GM21367 (cell line): ENCODE measurements at regions not wholly inside any gene's neighbourhood (a gene's known extent, or its start where the extent isn't known, plus 50 kb on each side); places are given as distances from the start of the nearest gene placed in this dataset.

Experiments
- ATAC-seq: cut with Tn5 transposase; IDR thresholded peaks from one replicate; pipeline ENCODE4 v1.9.1; 2021; ENCODE audit not compliant: unreplicated experiment

DNA sequence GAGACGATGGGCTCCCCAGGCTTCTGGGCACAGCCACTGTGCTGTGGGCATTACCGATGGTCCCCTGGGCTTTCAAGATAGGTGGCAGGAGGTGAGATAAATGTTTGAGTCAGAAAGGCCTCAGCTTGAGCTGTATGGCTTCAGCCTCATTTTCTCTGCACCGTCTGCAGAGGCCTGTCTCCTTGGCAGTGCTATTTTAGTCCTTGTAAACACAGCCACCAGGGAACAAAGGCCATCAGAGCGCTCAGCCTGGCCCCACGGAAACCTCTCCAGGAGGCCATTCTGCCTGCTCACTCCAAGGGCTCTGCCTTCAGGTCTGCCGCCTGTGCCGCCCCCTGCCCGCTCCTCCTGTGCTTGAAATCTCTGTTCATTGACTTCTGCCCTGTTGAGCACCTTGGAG is 1424.9 kb downstream of the TBC1D22A start:
- ATAC-seq, result no peak

DNA sequence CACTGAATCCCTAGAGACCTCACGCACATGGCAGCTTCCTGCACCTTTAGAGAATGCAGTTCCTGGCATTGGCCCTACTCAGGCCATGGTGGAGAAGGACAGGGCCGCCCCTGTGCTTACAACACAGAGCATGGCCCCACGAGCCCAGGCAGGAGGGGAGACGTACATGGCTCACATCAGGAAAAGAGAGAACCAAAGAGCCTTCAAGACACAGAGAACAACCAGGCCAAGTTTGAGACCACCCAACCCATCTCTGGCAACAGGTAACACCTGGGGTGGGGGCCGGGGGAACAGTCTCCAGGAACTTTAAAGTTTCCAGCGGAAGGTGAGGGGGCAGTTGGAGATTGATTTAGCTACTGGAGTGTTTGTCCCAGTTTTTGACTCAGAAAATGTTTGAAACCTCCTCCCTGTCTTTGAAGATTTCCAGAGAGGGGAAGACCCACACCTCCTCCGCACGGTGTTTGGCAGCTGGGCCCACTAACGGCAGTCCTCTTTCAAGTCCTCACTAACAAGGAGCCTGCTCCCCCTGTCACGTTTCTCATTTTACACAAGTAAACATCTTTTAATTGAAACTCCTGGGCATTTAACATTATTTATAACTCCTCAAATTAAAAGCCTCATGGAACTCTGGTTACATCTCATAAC is 1423.8 kb downstream of the TBC1D22A start:
- ATAC-seq, result no peak

DNA sequence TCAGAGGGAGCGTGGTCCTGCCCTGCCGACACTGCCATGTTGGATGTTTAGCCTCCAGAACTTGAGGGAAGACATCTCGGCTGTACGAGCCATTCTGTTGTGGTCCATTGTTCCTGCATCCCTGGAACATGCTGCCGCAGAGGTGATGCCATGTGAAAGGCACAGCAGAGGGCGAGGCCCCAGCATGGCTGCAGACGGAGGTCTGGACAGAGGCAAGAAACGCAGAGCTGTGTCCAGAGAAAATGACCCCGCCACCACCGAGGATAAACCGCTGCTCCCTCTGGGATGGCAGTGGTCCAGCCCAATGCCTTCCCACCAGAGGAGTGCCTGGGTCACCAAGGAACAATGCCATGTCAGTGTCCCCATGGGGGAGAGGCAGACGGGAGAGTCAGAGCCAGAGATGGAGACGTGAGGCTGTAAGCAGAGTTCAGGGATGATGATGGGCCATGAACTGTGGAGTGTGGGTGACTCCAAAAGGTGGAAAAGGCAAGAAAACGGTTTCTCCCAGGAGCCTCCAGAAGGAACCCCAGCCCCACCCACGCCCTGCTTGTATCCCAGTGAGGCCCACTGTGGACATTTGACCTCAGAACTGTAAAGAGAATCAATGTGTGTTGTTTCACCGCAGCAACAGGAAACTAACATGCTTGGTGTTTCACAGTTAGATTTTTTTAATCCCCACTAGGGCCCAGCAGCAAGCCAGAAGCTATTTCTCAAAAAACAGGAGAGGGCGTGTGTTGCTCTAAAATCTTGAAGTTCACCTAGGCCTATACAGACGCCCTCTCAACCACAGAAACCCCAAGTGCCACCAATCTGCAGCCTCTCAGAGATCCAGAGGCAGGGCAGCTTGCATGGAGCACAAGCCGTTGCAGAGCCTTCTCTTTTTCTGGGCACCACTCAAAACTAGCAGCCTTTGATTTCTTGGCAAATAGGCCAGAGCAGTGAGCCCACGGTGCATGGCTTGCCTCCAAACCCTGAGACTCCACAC is 1422.9 kb downstream of the TBC1D22A start:
- ATAC-seq, result no peak

DNA sequence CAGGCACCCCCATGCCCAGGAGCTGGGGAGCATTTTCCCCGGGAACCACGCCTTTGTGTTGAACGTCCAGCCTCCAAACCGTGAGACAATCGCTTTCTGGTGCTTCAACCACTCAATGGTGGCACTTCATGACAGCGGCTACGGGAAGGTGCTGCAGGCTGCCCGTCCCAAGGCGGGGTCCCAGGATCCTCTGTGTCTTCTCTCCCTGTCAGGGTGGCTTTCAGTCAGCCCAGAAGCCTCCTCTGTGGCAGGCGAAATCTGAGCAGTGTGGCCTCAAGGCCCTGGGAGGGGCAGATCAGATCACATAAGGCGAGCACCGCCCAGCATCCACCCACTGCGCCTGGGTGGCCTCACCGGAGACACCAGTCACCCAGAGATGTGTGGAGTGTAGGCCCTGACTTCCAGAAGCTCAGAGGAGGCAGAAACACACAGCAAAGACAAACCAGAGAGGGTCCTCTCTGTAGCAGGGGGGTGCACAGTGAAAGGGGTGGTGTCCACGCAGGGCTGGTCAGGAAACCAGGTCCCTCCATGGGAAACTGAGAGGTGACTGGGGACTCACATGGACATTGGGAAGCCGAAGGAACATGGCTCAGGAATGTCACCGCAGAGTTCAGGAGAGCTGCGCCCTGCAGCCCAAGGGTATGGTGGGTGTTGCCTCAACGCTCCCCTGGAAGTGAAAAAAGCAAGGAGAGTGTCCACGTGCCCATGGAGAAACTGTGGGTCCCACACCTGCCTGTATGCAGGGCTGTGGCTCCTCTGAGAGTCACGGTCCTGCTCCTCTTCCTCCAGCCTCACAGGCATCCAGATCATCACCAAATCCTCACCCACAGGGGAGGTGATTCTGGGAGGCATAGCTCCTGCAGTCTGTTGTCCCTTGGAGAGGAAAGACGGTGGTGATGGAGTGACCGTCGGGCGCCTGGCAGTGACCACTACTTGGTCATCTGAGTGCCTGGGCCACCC is 1420.7 kb downstream of the TBC1D22A start:
- no peak for ATAC-seq

DNA sequence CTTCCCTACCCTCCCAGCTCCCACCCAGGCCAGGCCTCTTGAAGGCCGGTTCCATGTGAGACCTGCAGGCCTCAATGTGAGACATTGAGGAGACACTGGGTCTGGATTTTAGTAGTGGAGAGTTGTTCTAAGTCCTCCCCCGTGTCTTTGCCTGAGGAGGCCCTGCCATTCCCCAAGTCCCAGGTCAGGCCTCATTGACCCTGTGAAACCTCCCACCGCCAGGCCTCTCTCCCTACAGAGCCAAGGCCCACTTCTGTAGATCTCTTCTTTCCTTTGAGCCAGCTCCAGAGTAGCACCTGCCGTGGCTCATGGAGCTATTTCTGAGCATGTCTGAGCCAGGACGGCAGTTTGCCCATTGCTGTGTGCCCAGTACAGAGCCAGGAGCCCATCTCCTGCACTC is 1419.6 kb downstream of the TBC1D22A start:
- ATAC-seq, result no peak

DNA sequence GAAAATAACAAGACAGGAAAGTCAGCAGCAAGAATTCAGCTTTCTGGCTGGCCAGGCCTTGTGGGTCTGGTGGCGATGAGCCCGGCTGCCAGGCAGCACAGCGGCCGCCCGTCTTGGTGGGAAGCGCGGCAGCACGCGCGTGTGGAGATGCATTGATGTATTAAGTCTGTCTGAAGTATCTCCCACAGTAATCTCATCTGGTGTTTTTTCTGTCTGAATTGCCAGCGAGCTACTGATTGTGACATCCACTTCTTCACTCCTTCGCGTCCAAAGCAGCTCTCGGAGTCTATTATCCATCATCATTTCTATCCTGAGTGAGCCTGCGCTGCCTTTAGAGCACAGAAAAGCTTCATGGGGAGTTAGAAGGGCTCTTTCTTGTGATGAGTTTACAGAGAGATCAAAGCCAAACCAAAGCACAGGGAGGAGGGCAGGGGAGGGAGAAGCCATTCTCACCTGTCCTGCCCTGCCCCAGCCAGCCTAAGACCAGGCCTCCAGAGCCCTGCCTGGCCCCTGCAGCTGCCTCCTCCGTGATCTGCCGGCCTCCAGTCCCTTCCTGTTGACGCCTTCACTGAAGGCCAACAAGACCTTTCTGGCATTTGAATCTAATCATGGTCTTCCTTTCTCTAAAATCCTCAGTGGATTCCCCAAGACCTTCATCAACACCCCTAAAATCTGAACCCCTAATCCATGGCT is 1419.0 kb downstream of the TBC1D22A start:
- ATAC-seq, result no peak

DNA sequence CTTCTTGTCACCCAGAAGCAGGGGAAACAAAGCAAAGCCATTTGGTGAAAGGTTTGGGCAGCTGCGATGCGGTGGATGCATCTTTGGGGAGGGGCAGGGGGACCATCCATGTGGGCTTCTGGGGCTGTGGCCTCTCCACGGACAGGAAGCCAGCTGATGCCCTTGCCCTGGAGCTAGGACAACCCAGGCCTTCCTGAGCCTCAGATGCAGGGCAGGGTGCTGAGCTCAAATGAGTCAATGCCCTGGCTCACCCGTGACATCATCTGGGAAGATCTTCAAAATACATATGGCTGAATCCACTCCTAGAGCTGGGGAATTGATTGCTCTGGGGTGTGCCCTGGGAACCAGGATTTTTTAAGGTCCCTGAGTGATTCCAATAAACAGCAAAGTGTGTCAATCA is 1418.2 kb downstream of the TBC1D22A start:
- ATAC-seq, result no peak

DNA sequence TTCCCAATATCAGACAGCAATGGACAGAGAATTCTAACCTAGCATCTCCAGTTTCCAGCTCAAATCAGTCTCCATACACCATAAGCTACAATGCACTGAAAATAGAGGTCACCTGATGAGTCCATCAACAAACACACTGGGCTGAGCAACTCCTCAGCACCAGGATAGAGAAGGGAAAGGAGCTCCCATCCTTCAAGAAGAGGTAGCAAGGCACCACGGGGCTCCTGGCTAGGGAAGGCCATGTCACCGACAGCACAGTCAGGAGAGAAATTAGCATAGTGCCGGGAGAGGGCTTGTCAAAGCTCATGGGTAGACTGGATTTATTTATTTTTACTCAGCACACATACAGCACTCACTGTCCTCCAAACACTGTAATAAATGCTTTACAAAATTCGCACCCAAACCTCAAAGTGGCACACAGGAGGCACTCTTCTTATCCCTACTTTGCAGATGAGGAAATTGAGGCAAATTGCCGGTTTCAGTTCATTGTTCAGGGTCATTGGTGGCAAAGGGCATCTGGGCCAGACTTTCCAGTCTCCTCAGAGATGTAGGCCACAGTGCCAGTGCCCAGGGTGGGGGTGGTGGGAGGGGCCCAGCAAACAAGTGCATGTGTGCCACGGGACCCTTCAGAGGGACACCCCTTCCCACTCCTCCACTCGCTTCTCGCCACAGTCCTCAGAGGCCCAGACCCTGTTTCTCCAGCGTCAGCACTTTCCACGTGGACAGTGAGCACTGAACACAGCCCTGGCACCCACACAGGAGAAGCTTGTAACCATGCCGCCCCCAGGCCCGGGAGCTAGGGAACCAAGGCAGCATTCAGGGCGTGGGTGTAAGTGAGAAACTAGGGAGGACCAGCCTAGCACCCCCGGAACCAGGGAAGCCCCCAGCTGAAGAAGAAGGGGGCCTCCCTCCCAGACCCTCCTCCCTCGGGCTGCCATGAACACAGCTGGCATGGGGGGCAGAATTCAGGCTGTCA is 1417.4 kb downstream of the TBC1D22A start:
- no peak for ATAC-seq

DNA sequence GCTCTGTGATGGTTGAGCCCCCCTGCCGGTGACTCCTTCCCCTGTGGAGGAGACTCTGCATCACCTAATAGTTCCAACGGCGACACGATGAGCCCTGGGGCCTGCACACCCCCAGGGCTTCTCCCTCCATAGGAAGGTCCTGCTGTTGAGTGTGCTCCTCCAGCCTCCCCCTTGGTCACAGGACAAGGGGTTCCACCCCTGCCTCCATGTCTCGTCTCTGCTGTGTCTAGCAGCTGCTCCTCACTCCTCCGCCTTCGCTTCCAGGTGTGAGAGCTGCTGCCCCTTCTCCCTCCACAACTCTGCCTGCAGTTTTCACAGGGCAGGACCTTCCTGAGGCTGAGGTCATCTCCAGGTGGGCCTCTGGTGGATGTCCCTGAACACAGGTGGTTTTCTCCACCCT is 1416.1 kb downstream of the TBC1D22A start:
- no peak for ATAC-seq

DNA sequence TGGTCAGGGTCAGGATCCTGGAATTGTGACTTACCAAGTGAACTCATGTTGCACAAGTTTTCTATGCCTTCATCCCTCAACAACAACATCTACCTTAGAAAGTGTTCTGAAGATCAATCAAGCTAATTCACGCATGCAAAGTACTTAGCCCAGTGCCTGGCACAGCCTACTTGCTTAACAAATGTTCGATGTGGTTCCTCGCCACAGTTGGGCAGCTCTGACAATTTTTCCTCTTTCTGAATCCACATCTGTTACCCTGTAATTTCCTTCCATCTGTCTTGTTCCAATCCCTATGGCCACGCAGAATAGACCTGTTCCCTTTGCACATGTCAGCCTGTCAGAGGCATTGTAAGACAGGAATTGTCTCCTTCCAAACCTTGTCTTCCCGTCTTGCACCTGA is 1415.2 kb downstream of the TBC1D22A start:
- no peak for ATAC-seq

DNA sequence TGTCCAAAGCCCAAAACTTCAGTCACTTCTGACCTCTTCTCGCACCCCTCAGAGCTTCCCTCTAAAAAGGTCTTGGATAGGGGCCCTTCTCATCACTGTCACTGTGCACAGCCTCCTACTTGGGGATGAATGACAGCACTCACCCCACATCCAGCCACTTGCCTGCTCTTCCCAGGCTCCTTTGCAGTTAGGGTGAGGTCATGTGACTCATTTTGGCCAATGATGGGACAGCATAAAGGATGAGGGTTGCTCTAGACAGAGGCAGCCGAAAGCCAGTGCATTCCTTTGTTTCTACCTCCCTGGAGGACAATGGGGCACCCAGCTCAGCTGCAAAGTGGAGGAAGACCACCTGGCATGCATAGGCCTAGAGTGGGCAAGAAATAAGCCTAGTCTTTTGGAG is 1413.3 kb downstream of the TBC1D22A start:
- no peak for ATAC-seq

DNA sequence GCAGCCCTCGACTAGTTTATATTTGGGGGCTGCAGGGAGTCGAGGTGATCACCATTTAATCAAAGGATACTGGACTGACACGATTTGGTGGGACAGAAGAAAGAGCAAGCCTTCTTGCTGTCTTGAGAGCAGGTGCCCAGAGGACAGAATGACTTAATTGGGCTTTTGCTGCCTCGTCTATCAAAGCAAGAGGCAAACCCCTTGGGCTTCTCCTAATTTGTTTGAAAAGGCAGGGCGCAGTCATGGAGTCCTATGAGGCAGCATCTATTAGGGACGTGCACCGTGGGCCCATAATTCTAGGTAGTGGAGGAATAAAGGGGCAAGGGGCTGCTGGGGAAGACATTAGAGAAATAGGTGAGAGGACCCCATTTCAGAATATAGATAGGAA is 1411.3 kb downstream of the TBC1D22A start:
- ATAC-seq, result no peak

DNA sequence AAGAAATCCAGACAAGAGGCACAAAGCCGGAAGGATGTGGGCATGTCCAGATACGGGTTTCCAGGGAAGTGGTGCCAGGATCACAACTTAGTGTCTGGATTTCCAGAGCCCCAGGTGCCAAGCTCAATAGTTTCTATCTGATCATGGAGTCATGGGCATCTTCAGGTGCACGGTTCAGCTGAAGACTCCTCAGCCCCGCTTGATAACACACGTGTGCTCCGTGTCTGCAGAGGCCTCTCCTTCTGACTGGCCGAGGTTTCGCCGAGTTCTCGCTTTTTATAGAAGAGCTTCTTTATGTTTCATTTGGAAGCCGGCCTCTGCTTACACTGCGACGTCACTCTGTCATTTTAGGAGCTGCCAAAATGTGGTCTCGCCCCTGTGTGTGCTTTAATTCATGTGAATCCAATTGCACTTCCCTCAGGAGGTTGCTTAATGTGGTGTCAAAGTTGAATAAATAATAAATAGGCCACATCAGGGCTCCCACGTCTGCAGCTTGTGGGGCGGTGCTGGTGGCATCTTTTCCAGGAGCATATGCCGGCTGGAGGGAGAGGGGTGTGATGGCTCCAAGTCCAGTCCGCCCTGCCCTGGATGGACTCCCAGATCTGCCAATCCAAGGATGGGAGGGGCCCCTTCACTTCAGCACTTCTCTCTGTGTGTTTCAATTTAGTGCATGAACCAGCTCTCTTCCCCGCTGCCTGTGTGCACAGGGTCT is 1410.8 kb downstream of the TBC1D22A start:
- no peak for ATAC-seq

DNA sequence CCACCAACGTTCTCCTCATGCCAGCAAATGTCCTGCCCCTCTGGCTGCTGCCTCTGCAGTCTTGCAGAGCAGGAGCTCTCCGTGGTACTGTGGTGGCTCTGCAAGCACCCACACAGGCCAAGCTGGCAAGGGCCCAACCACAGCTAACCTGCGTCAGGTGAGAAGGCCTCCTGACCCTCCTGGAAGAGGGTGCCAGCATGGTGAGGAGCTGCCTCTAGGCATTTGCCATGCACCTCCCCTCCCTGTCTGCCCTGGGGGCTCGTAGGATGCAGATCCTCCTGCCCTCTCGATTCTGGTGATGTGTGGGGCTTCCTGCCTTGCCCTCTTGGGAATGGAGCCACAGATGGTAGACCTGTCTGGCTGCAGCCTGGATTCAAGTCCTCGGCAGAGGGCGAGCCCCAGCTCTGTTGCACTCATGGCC is 1408.8 kb downstream of the TBC1D22A start:
- no peak for ATAC-seq

DNA sequence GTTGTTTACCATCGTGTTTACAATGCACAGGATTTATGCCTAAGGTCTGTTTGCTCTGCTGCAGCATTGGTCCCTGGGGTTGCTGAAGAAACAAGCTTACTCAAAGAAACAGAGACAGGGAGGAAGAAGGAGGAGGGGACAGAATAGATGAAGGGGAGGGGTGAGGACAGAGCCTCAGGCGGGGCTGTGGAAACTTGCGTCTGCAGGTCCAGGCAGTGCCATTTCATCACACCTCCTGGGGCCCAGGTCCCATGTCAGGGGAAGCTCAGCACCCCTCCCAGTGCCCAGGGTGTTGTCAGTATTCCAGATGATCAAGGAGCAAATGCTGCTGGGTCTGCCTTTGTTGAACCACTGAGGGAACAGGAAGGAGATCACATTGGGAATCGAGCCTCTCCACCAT is 1406.8 kb downstream of the TBC1D22A start:
- ATAC-seq, result no peak

DNA sequence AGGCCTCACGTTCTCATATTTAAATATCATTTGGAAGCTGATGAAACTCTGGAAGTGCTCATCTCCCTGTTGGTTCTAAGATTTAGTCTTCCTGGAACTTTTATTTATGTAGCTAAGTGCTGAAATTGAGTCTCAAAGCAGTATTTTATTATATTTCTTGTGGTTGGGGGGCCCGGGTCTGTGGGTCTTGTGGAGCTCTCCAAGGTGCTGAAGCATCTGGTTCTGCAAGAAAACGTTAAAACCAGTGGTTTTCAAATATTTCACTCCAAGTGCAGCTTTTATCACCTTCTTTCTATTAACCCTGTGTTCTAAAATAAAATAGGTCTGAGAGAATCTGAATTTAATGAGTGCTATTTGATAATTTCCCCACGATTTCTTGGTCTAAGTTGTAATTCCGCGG is 1404.8 kb downstream of the TBC1D22A start:
- no peak for ATAC-seq

DNA sequence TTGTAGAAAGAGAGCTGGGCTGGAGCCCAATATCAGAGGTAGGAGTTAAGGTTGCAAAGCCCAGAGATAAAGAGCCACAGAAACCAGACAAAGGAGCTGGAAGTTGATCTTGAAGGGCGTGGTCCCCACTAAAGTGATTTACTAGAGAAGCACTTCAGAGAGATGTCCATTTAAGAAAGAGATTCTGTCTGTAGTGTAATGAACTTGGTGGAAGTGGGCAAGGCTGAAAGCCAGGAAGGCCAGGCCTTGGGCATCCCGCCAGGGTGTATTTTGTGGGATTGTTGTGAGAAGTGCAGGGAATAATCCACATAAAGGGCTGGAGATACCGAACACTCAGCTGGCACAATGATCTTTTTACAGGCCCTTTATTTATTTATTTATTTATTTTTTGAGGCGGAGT is 1398.8 kb downstream of the TBC1D22A start:
- ATAC-seq, result no peak

DNA sequence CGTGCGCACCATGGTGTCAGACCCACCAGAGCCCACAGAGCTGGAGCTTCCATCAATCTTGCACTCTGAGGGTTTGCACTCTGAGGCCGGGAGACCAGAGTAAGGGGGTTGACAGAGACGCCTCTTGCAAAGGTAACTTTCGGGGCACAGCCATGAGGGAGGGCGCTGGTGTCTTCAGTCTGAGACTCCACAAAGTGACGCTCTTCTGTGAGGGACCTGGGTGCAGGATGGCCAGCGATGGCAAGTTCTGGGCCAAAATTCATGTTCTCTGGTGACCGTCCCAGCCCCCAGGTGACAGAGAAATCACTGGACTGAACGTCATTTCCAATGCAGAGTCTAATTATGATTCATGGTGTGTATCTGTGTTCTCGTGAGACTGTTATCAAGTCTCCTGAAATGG is 1395.2 kb downstream of the TBC1D22A start:
- no peak for ATAC-seq
